Retina (tissue), 1 donor: ENCODE measurements at regions not wholly inside any gene's neighbourhood (a gene's known extent, or its start where the extent isn't known, plus 50 kb on each side); places are given as distances from the start of the nearest gene placed in this dataset.
"Not testable (repeated sequence)": the region's sequence is repeated elsewhere in the genome, so short reads cannot be mapped to it uniquely, and the experiment has no call there.

ENCODE experiments used
- DNase-seq: peaks from one replicate; pipeline ENCODE4 v3.0.0-alpha.2; 2016

GRCh38 chr1:215287362-215287761, 204.8 kb downstream of the KCNK2 start:
- DNase-seq, result no peak

- no peak for DNase-seq
Observed at GRCh38 chr1:215290018-215290417, 207.5 kb downstream of the KCNK2 start.

- no peak for DNase-seq
Observed at GRCh38 chr1:215292932-215293331, 210.4 kb downstream of the KCNK2 start.

GRCh38 chr1:215306426-215306825, 223.9 kb downstream of the KCNK2 start:
- no peak for DNase-seq

GRCh38 chr1:215321802-215322201, 239.3 kb downstream of the KCNK2 start:
- no peak for DNase-seq

GRCh38 chr1:215323992-215324391, 241.5 kb downstream of the KCNK2 start:
- DNase-seq, result not testable (repeated sequence)

- no peak for DNase-seq
Observed at GRCh38 chr1:215330426-215330825, 236.7 kb upstream of the KCTD3 start.

- DNase-seq, result no peak
Observed at GRCh38 chr1:215344539-215344938, 222.6 kb upstream of the KCTD3 start.

- no peak for DNase-seq
Observed at GRCh38 chr1:215345208-215345607, 221.9 kb upstream of the KCTD3 start.

GRCh38 chr1:215345766-215346165, 221.3 kb upstream of the KCTD3 start:
- DNase-seq, result no peak

- no peak for DNase-seq
Observed at GRCh38 chr1:215357901-215358300, 209.2 kb upstream of the KCTD3 start.

- DNase-seq, result no peak
Observed at GRCh38 chr1:215358356-215358755, 208.7 kb upstream of the KCTD3 start.

- DNase-seq, result no peak
Observed at GRCh38 chr1:215360031-215360430, 207.1 kb upstream of the KCTD3 start.

GRCh38 chr1:215360758-215361157, 206.3 kb upstream of the KCTD3 start:
- no peak for DNase-seq

- DNase-seq, result no peak
Observed at GRCh38 chr1:215375381-215375780, 191.7 kb upstream of the KCTD3 start.

GRCh38 chr1:215376544-215377264, 190.4 kb upstream of the KCTD3 start:
- DNase-seq, result no peak

- no peak for DNase-seq
Observed at GRCh38 chr1:215377746-215378145, 189.4 kb upstream of the KCTD3 start.

GRCh38 chr1:215380566-215380965, 186.5 kb upstream of the KCTD3 start:
- DNase-seq, result no peak

GRCh38 chr1:215393476-215393875, 173.6 kb upstream of the KCTD3 start:
- no peak for DNase-seq

- DNase-seq, result no peak
Observed at GRCh38 chr1:215394084-215394991, 172.8 kb upstream of the KCTD3 start.

GRCh38 chr1:215397106-215397505, 170.0 kb upstream of the KCTD3 start:
- no peak for DNase-seq

- no peak for DNase-seq
Observed at GRCh38 chr1:215397843-215398242, 169.3 kb upstream of the KCTD3 start.

GRCh38 chr1:215399787-215400186, 167.3 kb upstream of the KCTD3 start:
- no peak for DNase-seq

- DNase-seq, result no peak
Observed at GRCh38 chr1:215400741-215401140, 166.4 kb upstream of the KCTD3 start.
